ENCODE measurements at regions not wholly inside any gene's neighbourhood (a gene's known extent, or its start where the extent isn't known, plus 50 kb on each side); places are given as distances from the start of the nearest gene placed in this dataset.
"Not testable (repeated sequence)": the region's sequence is repeated elsewhere in the genome, so short reads cannot be mapped to it uniquely, and the experiment has no call there.

- Histone ChIP-seq H3K4me1 (peaks cover 0 to 14% (median 0%) of the 10 kb centered on the region in 3 donors), H3K36me3 (no peaks in the 10 kb centered on the region), H3K27ac (no peak overlapping the region), H3K27me3 (no peaks in the 10 kb centered on the region), H3K9me3 (peaks cover 0 to 16% (median 0%) of the 10 kb centered on the region in 3 donors), H3K4me3 (no peak overlapping the region)
- no peak for ATAC-seq
- no peak for TF ChIP-seq EP300 (IDR thresholded peaks at IDR 0.05)
- no peak for TF ChIP-seq POLR2A (IDR thresholded peaks at IDR 0.05)
- TF ChIP-seq POLR2AphosphoS5 (IDR thresholded peaks at IDR 0.05): no peak
- no peak for TF ChIP-seq CTCF (IDR thresholded peaks at IDR 0.05)
- 86 to 87% methylated on average over 7 to 8 of the region's 8 CpGs for WGBS, 2 donors (ENCODE audit: low coverage in 1 of 2)
These were observed 193.1 kb downstream of the HSD17B3 start for GRCh38 chr9:96108691-96109380.

- Histone ChIP-seq H3K9me3 (peaks cover 0 to 16% (median 0%) of the 10 kb centered on the region in 3 donors), H3K27me3 (no peaks in the 10 kb centered on the region), H3K4me3 (no peak overlapping the region), H3K36me3 (no peaks in the 10 kb centered on the region), H3K27ac (no peak overlapping the region), H3K4me1 (peaks cover 0 to 14% (median 0%) of the 10 kb centered on the region in 3 donors)
- no peak for ATAC-seq
- no peak for TF ChIP-seq POLR2AphosphoS5 (IDR thresholded peaks at IDR 0.05)
- TF ChIP-seq POLR2A (IDR thresholded peaks at IDR 0.05): no peak
- TF ChIP-seq EP300 (IDR thresholded peaks at IDR 0.05): no peak
- TF ChIP-seq CTCF (IDR thresholded peaks at IDR 0.05): no peak
- 83 to 94% methylated on average over 1 to 2 of the region's 2 CpGs for WGBS, 2 donors (ENCODE audit: low coverage in 1 of 2)
These were observed 194.5 kb downstream of the HSD17B3 start for GRCh38 chr9:96107436-96107835.

- Histone ChIP-seq H3K36me3 (no peaks in the 10 kb centered on the region), H3K4me1 (no peaks in the 10 kb centered on the region), H3K9me3 (peaks cover 0 to 11% (median 0%) of the 10 kb centered on the region in 3 donors), H3K27me3 (no peaks in the 10 kb centered on the region), H3K27ac (no peak overlapping the region), H3K4me3 (no peak overlapping the region)
- WGBS, 2 donors (ENCODE audit: low coverage in 1 of 2): 53 to 57% methylated on average over 6 to 7 of the region's 12 CpGs
- no peak for ATAC-seq
- TF ChIP-seq CTCF (IDR thresholded peaks at IDR 0.05) (no peak), POLR2AphosphoS5 (IDR thresholded peaks at IDR 0.05) (no peak), EP300 (IDR thresholded peaks at IDR 0.05) (no peak), POLR2A (IDR thresholded peaks at IDR 0.05) (no peak)
These were observed 201.3 kb downstream of the HSD17B3 start for GRCh38 chr9:96100385-96101300.

- WGBS, 2 donors (ENCODE audit: low coverage in 1 of 2): 79 to 81% methylated on average over 2 of the region's 2 CpGs
- H3K4me3 ChIP-seq, H3K36me3 ChIP-seq, ATAC-seq, H3K9me3 ChIP-seq, H3K27ac ChIP-seq, H3K4me1 ChIP-seq, H3K27me3 ChIP-seq: not testable (repeated sequence)
These were observed 211.3 kb downstream of the HSD17B3 start for GRCh38 chr9:96090630-96091029.

GRCh38 chr9:96089452-96090085, 212.4 kb downstream of the HSD17B3 start:
- Histone ChIP-seq H3K27ac (no peak overlapping the region), H3K36me3 (no peaks in the 10 kb centered on the region), H3K4me1 (no peaks in the 10 kb centered on the region), H3K9me3 (no peaks in the 10 kb centered on the region), H3K27me3 (peaks cover 7% of the 10 kb centered on the region), H3K4me3 (no peak overlapping the region)
- TF ChIP-seq POLR2AphosphoS5 (IDR thresholded peaks at IDR 0.05) (no peak), POLR2A (IDR thresholded peaks at IDR 0.05) (no peak), CTCF (IDR thresholded peaks at IDR 0.05) (peak in 1 of 4 experiments; percentile 9)
- ATAC-seq: no peak
- WGBS, 2 donors (ENCODE audit: low coverage in 1 of 2): no CpG with 5 or more reads among the region's 5 CpGs
